GM23248 (cell line): ENCODE measurements at regions not wholly inside any gene's neighbourhood (a gene's known extent, or its start where the extent isn't known, plus 50 kb on each side); places are given as distances from the start of the nearest gene placed in this dataset.

Experiments used
- EZH2 ChIP-seq: fragments of 200-600 bp; sonication (generic); IDR thresholded peaks from 2 replicates; pipeline ENCODE4 v1.6.1; 2018; ENCODE audit warnings: antibody characterized with exemption, mild to moderate bottlenecking; ENCODE audit not compliant: insufficient read depth, poor library complexity, severe bottlenecking
- EZH2phosphoT487 ChIP-seq: fragments of 200-600 bp; sonication (generic); IDR thresholded peaks from 2 replicates; pipeline ENCODE4 v1.6.1; 2018; ENCODE audit warnings: antibody characterized with exemption, moderate library complexity, mild to moderate bottlenecking, low read depth; ENCODE audit not compliant: insufficient read depth

DNA sequence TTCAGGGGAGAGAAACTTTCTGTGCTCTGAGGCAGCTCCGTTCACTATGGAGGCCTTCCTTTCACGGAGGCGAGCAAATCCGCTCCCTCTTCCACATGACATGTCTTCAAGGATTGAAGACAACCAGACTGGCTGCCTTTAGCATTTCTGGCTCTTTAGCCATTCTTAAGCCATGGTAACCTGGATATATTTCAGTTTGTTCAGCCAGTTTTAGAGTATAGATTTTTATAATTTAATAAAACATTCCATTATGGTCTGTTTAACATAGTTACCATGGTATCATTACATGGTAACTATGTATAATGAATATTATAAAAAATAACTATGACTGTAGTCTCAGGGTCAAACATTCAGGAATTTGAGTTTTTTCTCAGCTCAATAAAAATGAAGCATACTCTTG lies 54.2 kb upstream of the NFIA start:
- TF ChIP-seq EZH2 = no peak
- TF ChIP-seq EZH2phosphoT487 = no peak
